GM12891 (cell line): ENCODE measurements at regions not wholly inside any gene's neighbourhood (a gene's known extent, or its start where the extent isn't known, plus 50 kb on each side); places are given as distances from the start of the nearest gene placed in this dataset.

ENCODE experiments used
- PAX5 ChIP-seq: IDR thresholded peaks from 2 replicates; pipeline ENCODE4 v1.6.1; 2011; ENCODE audit warnings: low read length, moderate library complexity, mild to moderate bottlenecking; ENCODE audit not compliant: insufficient read depth, severe bottlenecking
- POLR2A ChIP-seq: IDR thresholded peaks from 2 replicates; pipeline ENCODE4 v1.6.1; 2011; ENCODE audit warnings: low read depth, low read length, control low read depth
- POLR2AphosphoS5 ChIP-seq: IDR thresholded peaks from 2 replicates; pipeline ENCODE4 v1.6.1; 2011; ENCODE audit warnings: low read depth, low read length, control low read depth
- POU2F2 ChIP-seq: IDR thresholded peaks from 2 replicates; pipeline ENCODE4 v1.6.1; 2011; ENCODE audit warnings: low read depth, mild to moderate bottlenecking, control low read depth, low read length, moderate library complexity
- TAF1 ChIP-seq: IDR thresholded peaks from 2 replicates; pipeline ENCODE4 v1.6.1; 2011; ENCODE audit warnings: low read depth, low read length, control low read depth

- TF ChIP-seq POLR2A, result no peak
- TF ChIP-seq POLR2AphosphoS5, result no peak
- no peak for TF ChIP-seq PAX5
- no peak for TF ChIP-seq TAF1
- TF ChIP-seq POU2F2, result no peak
Measured at GRCh38 chr6:3670356-3670755, 81.2 kb downstream of the PXDC1 start.
